ENCODE measurements at regions not wholly inside any gene's neighbourhood (a gene's known extent, or its start where the extent isn't known, plus 50 kb on each side); places are given as distances from the start of the nearest gene placed in this dataset.

DNA sequence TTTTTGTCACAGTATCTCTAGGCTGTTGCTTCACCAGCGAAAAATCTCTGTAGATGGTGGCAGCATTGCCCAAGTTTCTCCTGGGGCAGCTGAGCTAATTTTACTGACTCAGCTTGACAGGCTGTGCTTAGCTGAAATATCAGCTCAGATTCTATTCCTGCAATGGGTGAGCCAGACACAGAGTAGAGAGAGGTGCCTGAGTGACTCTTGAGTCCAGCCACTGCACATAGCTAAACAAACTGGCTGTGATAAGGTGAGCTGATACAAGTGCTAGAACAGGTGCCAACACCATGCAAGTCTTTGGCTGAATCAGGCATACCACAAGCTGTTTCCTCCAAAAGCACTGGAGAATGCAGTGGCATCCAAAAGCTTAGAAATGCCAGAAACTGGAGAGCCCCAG is 110.9 kb upstream of the TSPY4 start:
- no peaks in the 10 kb centered on the region for H3K36me3 ChIP-seq (ENCODE audit: insufficient read depth, low read length)
- no peak for TF ChIP-seq EZH2phosphoT487 (IDR thresholded peaks at IDR 0.05; ENCODE audit: borderline replicate concordance, low read depth, low read length)
- TF ChIP-seq, protein P1, sequence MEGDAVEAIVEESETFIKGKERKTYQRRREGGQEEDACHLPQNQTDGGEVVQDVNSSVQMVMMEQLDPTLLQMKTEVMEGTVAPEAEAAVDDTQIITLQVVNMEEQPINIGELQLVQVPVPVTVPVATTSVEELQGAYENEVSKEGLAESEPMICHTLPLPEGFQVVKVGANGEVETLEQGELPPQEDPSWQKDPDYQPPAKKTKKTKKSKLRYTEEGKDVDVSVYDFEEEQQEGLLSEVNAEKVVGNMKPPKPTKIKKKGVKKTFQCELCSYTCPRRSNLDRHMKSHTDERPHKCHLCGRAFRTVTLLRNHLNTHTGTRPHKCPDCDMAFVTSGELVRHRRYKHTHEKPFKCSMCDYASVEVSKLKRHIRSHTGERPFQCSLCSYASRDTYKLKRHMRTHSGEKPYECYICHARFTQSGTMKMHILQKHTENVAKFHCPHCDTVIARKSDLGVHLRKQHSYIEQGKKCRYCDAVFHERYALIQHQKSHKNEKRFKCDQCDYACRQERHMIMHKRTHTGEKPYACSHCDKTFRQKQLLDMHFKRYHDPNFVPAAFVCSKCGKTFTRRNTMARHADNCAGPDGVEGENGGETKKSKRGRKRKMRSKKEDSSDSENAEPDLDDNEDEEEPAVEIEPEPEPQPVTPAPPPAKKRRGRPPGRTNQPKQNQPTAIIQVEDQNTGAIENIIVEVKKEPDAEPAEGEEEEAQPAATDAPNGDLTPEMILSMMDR (conservative IDR thresholded peaks at IDR 0.05; ENCODE audit: low read length) = no peak
- no peak overlapping the region for H3K4me2 ChIP-seq (ENCODE audit: low read length)
- POLR2A ChIA-PET = no interaction called here
- H3K9me2 ChIP-seq (ENCODE audit: insufficient read depth, low read length) = no peaks in the 10 kb centered on the region
- H3K9me3 ChIP-seq (ENCODE audit: low read length) = no peaks in the 10 kb centered on the region
- no peak overlapping the region for H3K4me3 ChIP-seq (ENCODE audit: low read depth, low read length, poor library complexity, severe bottlenecking)
- CTCF ChIA-PET (ENCODE audit: unreplicated experiment) = no interaction called here
- H3K4me1 ChIP-seq (ENCODE audit: insufficient read depth, low read length, poor library complexity, severe bottlenecking) = no peaks in the 10 kb centered on the region
- BruUV-seq (replicated peaks) = no TSS peak
- H3K27ac ChIP-seq (ENCODE audit: low read depth, low read length, poor library complexity, severe bottlenecking) = no peak overlapping the region
- H3K79me2 ChIP-seq (ENCODE audit: insufficient read depth, low read depth, low read length) = no peaks in the 10 kb centered on the region
- intact Hi-C loops (cut with micrococcal nuclease; ENCODE audit: unreplicated experiment) = no loop called here
- no peaks in the 10 kb centered on the region for H4K20me1 ChIP-seq (ENCODE audit: insufficient read depth, low read length)
- no peak overlapping the region for H2AFZ ChIP-seq (ENCODE audit: low read length)
- no peak for DNase-seq (ENCODE audit: low spot score)

DNA sequence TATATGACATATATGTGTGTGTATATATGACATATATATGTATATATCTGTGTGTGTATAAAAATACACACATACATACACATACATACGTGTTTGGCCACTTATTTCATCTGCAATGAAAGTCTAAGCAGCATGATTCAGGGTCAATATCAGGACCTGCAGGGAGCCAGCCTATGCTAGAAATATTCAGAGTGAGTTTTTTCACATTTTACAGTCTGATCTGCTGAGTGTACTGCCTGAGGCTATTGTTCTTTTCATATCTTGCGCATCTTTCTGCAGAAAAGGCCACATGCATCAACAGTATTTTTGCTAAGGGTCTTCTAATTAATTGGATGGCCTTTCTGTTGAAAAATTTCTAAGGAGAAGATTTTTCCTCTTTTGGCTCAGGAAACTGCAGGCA is 80.0 kb upstream of the TSPY4 start:
- no peaks in the 10 kb centered on the region for H4K20me1 ChIP-seq (ENCODE audit: insufficient read depth, low read length)
- peaks cover 34% of the 10 kb centered on the region for H3K4me1 ChIP-seq (ENCODE audit: insufficient read depth, low read length, poor library complexity, severe bottlenecking)
- no peaks in the 10 kb centered on the region for H3K36me3 ChIP-seq (ENCODE audit: insufficient read depth, low read length)
- no peaks in the 10 kb centered on the region for H3K9me3 ChIP-seq (ENCODE audit: low read length)
- no peak overlapping the region for H3K4me2 ChIP-seq (ENCODE audit: low read length)
- no peaks in the 10 kb centered on the region for H3K9me2 ChIP-seq (ENCODE audit: insufficient read depth, low read length)
- H3K79me2 ChIP-seq (ENCODE audit: insufficient read depth, low read depth, low read length) = no peaks in the 10 kb centered on the region
- DNase-seq (ENCODE audit: low spot score) = no peak
- no peak overlapping the region for H3K4me3 ChIP-seq (ENCODE audit: low read depth, low read length, poor library complexity, severe bottlenecking)
- intact Hi-C loops (cut with micrococcal nuclease; ENCODE audit: unreplicated experiment) = loop anchor here (10.0 kb wide), 1 partner anchor 72 kb away; no protein-coding TSS in a partner anchor
- ChIA-PET CTCF (ENCODE audit: unreplicated experiment) (no interaction called here), POLR2A (no interaction called here)
- H2AFZ ChIP-seq (ENCODE audit: low read length) = no peak overlapping the region
- no TSS peak for BruUV-seq (replicated peaks)
- TF ChIP-seq, protein P1 (conservative IDR thresholded peaks at IDR 0.05; ENCODE audit: low read length) = no peak
- no peak for TF ChIP-seq EZH2phosphoT487 (IDR thresholded peaks at IDR 0.05; ENCODE audit: borderline replicate concordance, low read depth, low read length)
- H3K27ac ChIP-seq (ENCODE audit: low read depth, low read length, poor library complexity, severe bottlenecking) = no peak overlapping the region

DNA sequence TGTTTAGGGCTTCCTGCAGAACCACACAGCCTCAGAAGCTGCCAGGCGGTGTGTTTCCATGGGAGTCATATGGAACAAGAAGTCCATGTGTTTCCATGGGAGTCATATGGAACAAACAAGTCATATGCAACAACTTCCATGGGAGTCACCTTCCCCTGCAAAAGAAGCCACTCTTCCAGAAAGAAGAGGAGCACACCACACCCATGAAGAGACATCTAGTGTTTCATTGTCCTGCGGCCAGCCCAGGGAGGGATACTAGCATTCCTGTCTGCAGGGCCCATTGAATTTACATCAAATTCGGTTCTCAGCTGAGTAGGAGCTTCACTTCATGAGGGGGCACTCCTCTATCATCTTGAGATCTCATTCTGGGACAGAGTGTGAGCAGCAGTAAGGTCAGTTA is 79.5 kb upstream of the TSPY4 start:
- Histone ChIP-seq H3K9me3 (ENCODE audit: low read length) (no peaks in the 10 kb centered on the region), H3K9me2 (ENCODE audit: insufficient read depth, low read length) (no peaks in the 10 kb centered on the region), H3K4me1 (ENCODE audit: insufficient read depth, low read length, poor library complexity, severe bottlenecking) (peaks cover 34% of the 10 kb centered on the region), H3K27ac (ENCODE audit: low read depth, low read length, poor library complexity, severe bottlenecking) (no peak overlapping the region), H2AFZ (ENCODE audit: low read length) (no peak overlapping the region), H3K79me2 (ENCODE audit: insufficient read depth, low read depth, low read length) (no peaks in the 10 kb centered on the region), H4K20me1 (ENCODE audit: insufficient read depth, low read length) (no peaks in the 10 kb centered on the region), H3K36me3 (ENCODE audit: insufficient read depth, low read length) (no peaks in the 10 kb centered on the region), H3K4me3 (ENCODE audit: low read depth, low read length, poor library complexity, severe bottlenecking) (no peak overlapping the region), H3K4me2 (ENCODE audit: low read length) (no peak overlapping the region)
- intact Hi-C loops (cut with micrococcal nuclease; ENCODE audit: unreplicated experiment) = loop anchor here (10.0 kb wide), 1 partner anchor 73 kb away; no protein-coding TSS in a partner anchor
- no TSS peak for BruUV-seq (replicated peaks)
- ChIA-PET CTCF (ENCODE audit: unreplicated experiment) (no interaction called here), POLR2A (no interaction called here)
- DNase-seq (ENCODE audit: low spot score) = no peak
- TF ChIP-seq, protein P1 (conservative IDR thresholded peaks at IDR 0.05; ENCODE audit: low read length) = no peak
- no peak for TF ChIP-seq EZH2phosphoT487 (IDR thresholded peaks at IDR 0.05; ENCODE audit: borderline replicate concordance, low read depth, low read length)

Measured in OCI-LY7 (cell line).